Osteoblast (primary cell): ENCODE measurements at regions not wholly inside any gene's neighbourhood (a gene's known extent, or its start where the extent isn't known, plus 50 kb on each side); places are given as distances from the start of the nearest gene placed in this dataset.

Experiments
- DNase-seq: peaks from one replicate; pipeline ENCODE4 v3.0.0; 2011; ENCODE audit warnings: low spot score, mixed read lengths; ENCODE audit not compliant: insufficient read length; ENCODE audit errors: missing footprints
- H2AFZ ChIP-seq: 2 replicates; pipeline ENCODE4 v1.6.0; 2011; ENCODE audit warnings: mild to moderate bottlenecking, low read length
- H3K27ac ChIP-seq: 2 replicates; pipeline ENCODE4 v1.5.1; 2011; ENCODE audit warnings: mild to moderate bottlenecking, low read depth, low read length, moderate library complexity
- H3K27me3 ChIP-seq: 2 replicates; pipeline ENCODE4 v1.6.0; 2012; ENCODE audit warnings: mild to moderate bottlenecking, control low read depth, inconsistent platforms, low read length, moderate library complexity; ENCODE audit not compliant: insufficient read depth
- H3K36me3 ChIP-seq: 2 replicates; pipeline ENCODE4 v1.5.1; 2011; ENCODE audit warnings: mild to moderate bottlenecking, low read length, control low read depth, moderate library complexity; ENCODE audit not compliant: insufficient read depth
- H3K4me1 ChIP-seq: 2 replicates; pipeline ENCODE4 v1.5.1; 2011; ENCODE audit warnings: mild to moderate bottlenecking, low read length, control low read depth, moderate library complexity; ENCODE audit not compliant: insufficient read depth
- H3K4me2 ChIP-seq: 2 replicates; pipeline ENCODE4 v1.6.0; 2011; ENCODE audit warnings: mild to moderate bottlenecking, low read length; ENCODE audit not compliant: insufficient read depth
- H3K4me3 ChIP-seq: fragments of 200-600 bp; sonication (generic); 3 replicates; pipeline ENCODE4 v1.5.1; 2012; ENCODE audit warnings: mild to moderate bottlenecking, low read length, inconsistent platforms; ENCODE audit not compliant: insufficient read depth
- H3K79me2 ChIP-seq: 2 replicates; pipeline ENCODE4 v1.6.0; 2012; ENCODE audit warnings: mild to moderate bottlenecking, low read length, control low read depth, inconsistent platforms; ENCODE audit not compliant: insufficient read depth
- H3K9me3 ChIP-seq: 2 replicates; pipeline ENCODE4 v1.5.1; 2011; ENCODE audit warnings: low read depth, low read length, control low read depth
- H4K20me1 ChIP-seq: 2 replicates; pipeline ENCODE4 v1.6.0; 2012; ENCODE audit warnings: mild to moderate bottlenecking, low read length, control low read depth; ENCODE audit not compliant: insufficient read depth
- TF ChIP-seq, protein P1 (sequence below): IDR thresholded peaks from 2 replicates; pipeline ENCODE4 v1.5.1; 2011; ENCODE audit warnings: mild to moderate bottlenecking, low read depth, low read length, moderate library complexity; ENCODE audit errors: extremely low read depth

DNA sequence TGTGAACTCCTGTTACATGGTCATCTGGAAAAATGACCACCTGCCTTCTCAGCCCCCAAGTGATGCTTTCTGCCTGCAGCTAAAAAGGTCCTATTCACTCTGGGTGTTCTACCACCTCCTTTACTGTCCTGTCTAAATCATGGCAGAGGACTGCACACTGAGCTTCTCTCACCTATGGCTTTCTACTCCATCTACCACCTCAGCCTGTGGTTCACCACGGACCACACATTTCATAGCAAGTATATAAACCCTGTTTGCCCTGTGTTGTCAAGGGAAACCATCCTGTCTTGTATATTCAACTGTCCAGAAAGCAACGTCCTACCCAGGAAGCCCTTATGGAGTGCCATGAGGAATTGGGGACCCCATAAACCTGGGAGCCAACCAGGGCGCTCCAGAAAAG, 167.4 kb upstream of the ITGA1 start:
- no peaks in the 10 kb centered on the region for H3K4me1 ChIP-seq
- no peak overlapping the region for H2AFZ ChIP-seq
- no peak overlapping the region for H3K4me3 ChIP-seq
- TF ChIP-seq, protein P1, sequence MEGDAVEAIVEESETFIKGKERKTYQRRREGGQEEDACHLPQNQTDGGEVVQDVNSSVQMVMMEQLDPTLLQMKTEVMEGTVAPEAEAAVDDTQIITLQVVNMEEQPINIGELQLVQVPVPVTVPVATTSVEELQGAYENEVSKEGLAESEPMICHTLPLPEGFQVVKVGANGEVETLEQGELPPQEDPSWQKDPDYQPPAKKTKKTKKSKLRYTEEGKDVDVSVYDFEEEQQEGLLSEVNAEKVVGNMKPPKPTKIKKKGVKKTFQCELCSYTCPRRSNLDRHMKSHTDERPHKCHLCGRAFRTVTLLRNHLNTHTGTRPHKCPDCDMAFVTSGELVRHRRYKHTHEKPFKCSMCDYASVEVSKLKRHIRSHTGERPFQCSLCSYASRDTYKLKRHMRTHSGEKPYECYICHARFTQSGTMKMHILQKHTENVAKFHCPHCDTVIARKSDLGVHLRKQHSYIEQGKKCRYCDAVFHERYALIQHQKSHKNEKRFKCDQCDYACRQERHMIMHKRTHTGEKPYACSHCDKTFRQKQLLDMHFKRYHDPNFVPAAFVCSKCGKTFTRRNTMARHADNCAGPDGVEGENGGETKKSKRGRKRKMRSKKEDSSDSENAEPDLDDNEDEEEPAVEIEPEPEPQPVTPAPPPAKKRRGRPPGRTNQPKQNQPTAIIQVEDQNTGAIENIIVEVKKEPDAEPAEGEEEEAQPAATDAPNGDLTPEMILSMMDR, result no peak
- H3K27me3 ChIP-seq, result peaks cover 3% of the 10 kb centered on the region
- no peak overlapping the region for H3K4me2 ChIP-seq
- no peaks in the 10 kb centered on the region for H3K79me2 ChIP-seq
- no peaks in the 10 kb centered on the region for H4K20me1 ChIP-seq
- H3K9me3 ChIP-seq, result no peaks in the 10 kb centered on the region
- no peak overlapping the region for H3K27ac ChIP-seq
- H3K36me3 ChIP-seq, result no peaks in the 10 kb centered on the region
- no peak for DNase-seq

DNA sequence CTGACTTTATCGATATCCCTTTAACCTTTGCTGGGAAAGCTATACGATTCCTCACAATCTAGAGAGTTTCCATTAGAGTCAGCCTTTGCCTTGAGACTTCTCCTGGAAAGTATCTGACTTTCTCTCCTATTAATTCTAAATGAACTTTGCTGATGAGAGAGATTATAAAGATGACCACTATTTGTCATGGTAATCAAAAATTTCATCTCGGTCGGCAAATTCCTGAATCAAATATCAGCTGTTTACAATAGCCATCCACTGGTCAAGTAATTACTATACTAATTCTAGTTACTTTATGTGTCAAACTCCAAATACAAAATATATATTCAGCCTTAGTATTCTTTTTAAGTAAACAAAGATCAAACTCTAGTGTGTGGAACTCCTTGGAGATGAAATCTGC, 164.4 kb upstream of the ITGA1 start:
- Histone ChIP-seq H3K4me3 (no peak overlapping the region), H4K20me1 (no peaks in the 10 kb centered on the region), H3K4me2 (no peak overlapping the region), H3K9me3 (no peaks in the 10 kb centered on the region), H3K36me3 (no peaks in the 10 kb centered on the region), H2AFZ (no peak overlapping the region), H3K4me1 (no peaks in the 10 kb centered on the region), H3K27me3 (peaks cover 3% of the 10 kb centered on the region), H3K27ac (no peak overlapping the region), H3K79me2 (no peaks in the 10 kb centered on the region)
- no peak for DNase-seq
- TF ChIP-seq, protein P1, result no peak

DNA sequence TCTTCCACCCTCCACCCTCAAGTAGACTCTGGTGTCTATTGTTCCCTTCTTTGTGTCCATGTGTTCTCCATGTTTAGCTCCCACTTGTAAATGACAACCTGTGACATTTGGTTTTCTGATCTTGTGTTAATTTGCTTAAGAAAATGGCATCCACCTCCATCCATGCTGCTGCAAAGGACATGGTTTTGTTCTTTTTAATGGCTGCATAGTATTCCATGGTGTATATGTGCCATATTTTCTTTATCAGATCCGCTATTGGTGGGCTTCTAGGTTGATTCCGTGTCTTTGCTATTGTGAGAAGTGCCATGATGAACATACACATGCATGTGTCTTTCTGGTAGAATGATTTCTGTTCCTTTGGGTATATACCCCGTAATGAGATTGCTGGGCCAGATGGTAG, 163.4 kb upstream of the ITGA1 start:
- Histone ChIP-seq H3K9me3 (no peaks in the 10 kb centered on the region), H3K4me1 (no peaks in the 10 kb centered on the region), H2AFZ (no peak overlapping the region), H3K4me2 (no peak overlapping the region), H3K4me3 (no peak overlapping the region), H3K79me2 (no peaks in the 10 kb centered on the region), H4K20me1 (no peaks in the 10 kb centered on the region), H3K27me3 (peaks cover 3% of the 10 kb centered on the region), H3K27ac (no peak overlapping the region), H3K36me3 (no peaks in the 10 kb centered on the region)
- TF ChIP-seq, protein P1, result no peak
- no peak for DNase-seq

DNA sequence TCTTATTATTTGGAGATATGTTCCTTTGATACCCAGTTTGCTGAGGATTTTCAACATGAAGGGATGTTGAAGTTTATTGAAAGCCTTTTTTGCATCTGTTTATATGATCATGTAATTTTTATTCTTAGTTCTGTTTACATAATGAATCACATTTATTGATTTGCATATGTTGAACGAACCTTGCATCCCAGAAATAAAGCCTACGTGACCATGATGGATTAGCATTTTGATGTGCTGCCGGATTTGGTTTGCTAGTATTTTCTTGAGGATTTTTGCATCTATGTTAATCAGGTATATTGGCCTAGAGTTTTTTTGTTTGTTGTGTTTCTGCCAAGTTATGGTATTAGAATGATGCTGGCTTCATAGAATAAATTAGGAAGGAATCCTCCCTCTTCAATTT, 161.4 kb upstream of the ITGA1 start:
- no peak for DNase-seq

More for the DNA sequence above, 161.4 kb upstream of the ITGA1 start:
- Histone ChIP-seq H3K79me2 (no peaks in the 10 kb centered on the region), H3K36me3 (no peaks in the 10 kb centered on the region), H3K4me1 (no peaks in the 10 kb centered on the region), H4K20me1 (no peaks in the 10 kb centered on the region), H3K4me3 (no peak overlapping the region), H3K27me3 (peaks cover 3% of the 10 kb centered on the region), H3K9me3 (no peaks in the 10 kb centered on the region), H3K27ac (no peak overlapping the region), H3K4me2 (no peak overlapping the region), H2AFZ (no peak overlapping the region)
- TF ChIP-seq, protein P1, result no peak
